ENCODE measurements at regions not wholly inside any gene's neighbourhood (a gene's known extent, or its start where the extent isn't known, plus 50 kb on each side); places are given as distances from the start of the nearest gene placed in this dataset.

DNA sequence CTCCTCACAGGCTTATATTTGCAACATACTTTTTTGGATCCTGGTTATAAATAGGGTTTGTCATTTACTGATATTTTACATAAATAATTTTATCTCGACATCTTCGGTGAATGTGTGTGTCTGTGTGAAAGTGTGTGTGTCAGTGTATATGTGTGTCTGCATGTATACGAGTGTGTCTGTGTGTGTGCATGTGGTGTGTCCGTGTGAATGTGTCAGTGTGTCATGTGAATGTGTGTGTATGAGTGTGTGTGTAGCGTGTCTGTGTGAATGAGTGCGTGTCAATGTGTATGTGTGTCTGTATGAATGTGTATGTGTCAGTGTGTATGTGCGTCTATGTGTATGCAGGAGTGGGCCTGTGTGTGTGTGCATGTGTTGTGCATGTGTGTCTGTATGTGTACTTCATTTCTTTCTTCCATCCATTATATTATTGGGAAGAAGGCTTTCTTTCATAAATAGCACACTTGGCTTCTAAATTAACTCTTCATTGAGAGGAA is 161.6 kb downstream of the ST6GAL2 start:
- Histone ChIP-seq H3K36me3 (ENCODE audit: control insufficient read depth, insufficient read depth, low read length) (no peaks in the 10 kb centered on the region), H3K4me1 (ENCODE audit: control insufficient read depth, insufficient read depth, low read length) (no peaks in the 10 kb centered on the region), H3K9ac (ENCODE audit: low read length) (no peak overlapping the region)

DNA sequence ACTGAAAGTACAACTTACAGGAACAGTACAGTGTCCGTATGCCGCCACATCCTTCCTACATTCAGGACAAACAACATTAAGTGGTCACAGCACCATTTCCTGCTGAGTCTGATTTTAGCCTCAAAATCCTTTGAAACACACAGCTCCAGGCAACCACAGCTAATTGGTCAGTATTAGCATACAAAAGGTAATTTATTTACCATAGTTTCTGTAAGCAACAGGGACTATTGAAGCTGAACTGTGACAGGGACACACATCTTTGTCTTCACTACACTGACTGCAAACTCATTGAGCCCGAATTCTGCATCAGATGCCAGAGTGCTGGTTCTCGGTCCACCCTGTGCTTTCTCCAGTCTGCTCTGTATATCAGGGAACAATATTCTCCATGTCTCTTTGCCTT is 151.8 kb downstream of the ST6GAL2 start:
- Histone ChIP-seq H3K4me3 (ENCODE audit: low read length) (no peak overlapping the region), H3K4me1 (ENCODE audit: control insufficient read depth, insufficient read depth, low read length) (no peaks in the 10 kb centered on the region), H3K9ac (ENCODE audit: low read length) (no peak overlapping the region), H3K27me3 (ENCODE audit: control insufficient read depth, insufficient read depth, low read length) (no peaks in the 10 kb centered on the region), H3K9me3 (ENCODE audit: control insufficient read depth, low read length) (no peaks in the 10 kb centered on the region), H3K36me3 (ENCODE audit: control insufficient read depth, insufficient read depth, low read length) (no peaks in the 10 kb centered on the region)

More for the DNA sequence above, 161.6 kb downstream of the ST6GAL2 start:
- Histone ChIP-seq H3K4me3 (ENCODE audit: low read length) (no peak overlapping the region), H3K9me3 (ENCODE audit: control insufficient read depth, low read length) (no peaks in the 10 kb centered on the region), H3K27me3 (ENCODE audit: control insufficient read depth, insufficient read depth, low read length) (no peaks in the 10 kb centered on the region)

DNA sequence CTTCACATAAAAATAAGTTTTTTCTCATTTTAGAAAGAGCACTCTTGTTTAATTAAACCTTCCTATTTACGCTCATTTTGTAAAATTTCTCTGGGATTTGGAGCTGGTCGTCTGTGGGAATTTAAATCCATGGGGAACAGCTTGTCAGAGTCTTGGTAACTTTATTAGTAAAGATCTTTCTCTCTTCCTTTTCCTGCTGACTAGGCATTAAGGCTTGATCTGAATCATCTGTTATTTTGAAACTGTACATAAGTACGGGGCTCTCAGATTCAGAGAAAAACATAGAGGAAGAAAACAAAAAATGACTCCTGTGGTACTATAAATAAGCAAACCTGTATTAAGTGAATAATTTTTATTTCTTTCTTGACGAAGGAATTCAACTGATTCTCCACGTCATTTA is 150.2 kb downstream of the ST6GAL2 start:
- Histone ChIP-seq H3K36me3 (ENCODE audit: control insufficient read depth, insufficient read depth, low read length) (no peaks in the 10 kb centered on the region), H3K9me3 (ENCODE audit: control insufficient read depth, low read length) (no peaks in the 10 kb centered on the region), H3K4me3 (ENCODE audit: low read length) (no peak overlapping the region), H3K9ac (ENCODE audit: low read length) (no peak overlapping the region), H3K4me1 (ENCODE audit: control insufficient read depth, insufficient read depth, low read length) (no peaks in the 10 kb centered on the region), H3K27me3 (ENCODE audit: control insufficient read depth, insufficient read depth, low read length) (no peaks in the 10 kb centered on the region)

DNA sequence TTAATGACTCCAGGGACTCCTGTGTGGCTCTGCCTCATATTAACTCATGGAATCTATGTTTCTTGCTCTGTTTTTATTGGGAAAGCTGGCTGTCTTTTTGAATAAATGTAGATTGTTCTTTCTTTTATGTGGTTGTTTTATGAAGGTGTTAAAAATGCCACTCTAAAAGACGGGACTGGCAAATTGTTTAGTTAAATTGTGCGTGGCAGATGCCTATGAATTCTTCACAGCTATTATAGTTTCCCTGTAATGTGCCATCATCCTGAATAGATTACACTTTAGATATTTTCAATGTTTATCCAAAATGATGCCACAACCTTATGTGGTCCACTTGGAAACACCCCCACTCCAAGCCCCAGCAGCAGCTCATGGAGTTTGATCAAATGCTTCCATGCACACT is 149.7 kb downstream of the ST6GAL2 start:
- H3K9me3 ChIP-seq (ENCODE audit: control insufficient read depth, low read length) = no peaks in the 10 kb centered on the region
- no peak overlapping the region for H3K4me3 ChIP-seq (ENCODE audit: low read length)
- no peak overlapping the region for H3K9ac ChIP-seq (ENCODE audit: low read length)
- H3K36me3 ChIP-seq (ENCODE audit: control insufficient read depth, insufficient read depth, low read length) = no peaks in the 10 kb centered on the region
- no peaks in the 10 kb centered on the region for H3K4me1 ChIP-seq (ENCODE audit: control insufficient read depth, insufficient read depth, low read length)
- H3K27me3 ChIP-seq (ENCODE audit: control insufficient read depth, insufficient read depth, low read length) = no peaks in the 10 kb centered on the region

DNA sequence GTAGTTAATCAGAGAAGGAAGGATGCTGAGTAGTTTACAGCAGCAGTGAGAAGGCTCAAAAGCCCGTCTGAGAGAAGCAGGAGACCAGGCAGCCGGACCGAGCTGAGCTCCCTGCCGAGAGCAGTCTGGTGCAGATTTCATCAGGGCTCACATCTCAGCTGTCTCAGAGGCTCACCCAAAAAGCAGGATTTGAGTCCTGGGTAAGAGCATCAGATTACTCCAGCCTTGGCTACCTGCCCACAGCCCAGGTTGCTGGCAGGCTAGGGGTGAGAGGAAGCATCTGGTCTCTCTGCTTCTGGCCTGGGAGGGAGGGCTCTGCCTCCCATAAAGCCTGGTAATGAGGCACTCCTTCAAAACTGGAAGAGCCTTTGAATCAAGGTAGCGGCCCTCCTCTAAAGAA is 140.5 kb downstream of the ST6GAL2 start:
- H3K9me3 ChIP-seq (ENCODE audit: control insufficient read depth, low read length) = no peaks in the 10 kb centered on the region
- no peaks in the 10 kb centered on the region for H3K4me1 ChIP-seq (ENCODE audit: control insufficient read depth, insufficient read depth, low read length)
- no peak overlapping the region for H3K4me3 ChIP-seq (ENCODE audit: low read length)
- no peaks in the 10 kb centered on the region for H3K27me3 ChIP-seq (ENCODE audit: control insufficient read depth, insufficient read depth, low read length)
- H3K36me3 ChIP-seq (ENCODE audit: control insufficient read depth, insufficient read depth, low read length) = no peaks in the 10 kb centered on the region
- H3K9ac ChIP-seq (ENCODE audit: low read length) = no peak overlapping the region

DNA sequence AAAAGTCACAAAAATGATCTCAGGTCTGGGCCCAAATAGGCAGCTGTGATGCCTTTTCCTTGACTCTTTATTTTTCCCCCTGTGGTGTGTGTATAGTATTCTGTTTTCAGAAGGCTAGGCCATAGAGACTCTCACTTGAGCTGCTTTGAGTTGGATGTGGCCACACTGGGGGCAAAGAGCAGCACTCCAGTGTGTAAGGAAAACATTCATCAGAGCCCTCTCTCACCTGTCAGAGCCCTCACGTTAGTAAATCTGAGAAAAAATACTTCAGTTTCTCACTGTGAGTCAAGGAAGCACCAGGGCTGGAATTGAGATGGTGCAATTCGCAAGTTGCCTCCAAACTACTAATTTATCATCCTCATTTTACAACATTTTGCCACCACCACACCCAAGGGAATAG is 136.1 kb downstream of the ST6GAL2 start:
- H3K9ac ChIP-seq (ENCODE audit: low read length) = no peak overlapping the region
- no peaks in the 10 kb centered on the region for H3K36me3 ChIP-seq (ENCODE audit: control insufficient read depth, insufficient read depth, low read length)

More for the DNA sequence above, 136.1 kb downstream of the ST6GAL2 start:
- H3K27me3 ChIP-seq (ENCODE audit: control insufficient read depth, insufficient read depth, low read length) = no peaks in the 10 kb centered on the region
- H3K4me1 ChIP-seq (ENCODE audit: control insufficient read depth, insufficient read depth, low read length) = no peaks in the 10 kb centered on the region
- no peaks in the 10 kb centered on the region for H3K9me3 ChIP-seq (ENCODE audit: control insufficient read depth, low read length)
- H3K4me3 ChIP-seq (ENCODE audit: low read length) = no peak overlapping the region

All from mucosa of stomach (tissue), 1 donor.